ENCODE measurements at regions not wholly inside any gene's neighbourhood (a gene's known extent, or its start where the extent isn't known, plus 50 kb on each side); places are given as distances from the start of the nearest gene placed in this dataset.

DNA sequence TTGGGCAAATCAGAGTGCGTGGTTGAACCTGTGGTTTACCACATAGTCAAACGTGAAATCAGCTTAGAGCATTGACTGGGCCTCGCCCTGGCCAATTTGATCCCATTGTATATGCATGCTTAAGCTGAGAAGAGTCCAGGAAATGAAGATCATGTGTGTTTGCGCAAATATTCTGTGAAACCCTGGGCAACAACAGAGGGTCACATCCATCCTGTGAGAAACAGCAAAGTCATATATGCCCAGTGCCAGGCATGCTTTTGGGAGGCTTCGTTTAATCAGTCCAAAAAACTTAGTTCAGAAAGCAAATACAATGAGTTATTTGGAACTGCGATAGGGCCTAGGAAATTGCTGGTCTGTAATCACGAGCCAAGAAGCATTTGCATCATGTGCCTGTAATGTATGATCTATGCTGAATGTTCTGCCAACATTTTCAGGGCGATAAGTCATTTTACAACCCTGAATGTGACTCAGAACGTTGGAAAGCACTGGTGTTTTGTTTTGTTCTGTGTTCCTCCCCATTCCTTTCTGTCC is 412.1 kb upstream of the CELF2 start (continued):
- TF ChIP-seq NKRF (conservative IDR thresholded peaks at IDR 0.05), result no peak
- TF ChIP-seq, protein P1, sequence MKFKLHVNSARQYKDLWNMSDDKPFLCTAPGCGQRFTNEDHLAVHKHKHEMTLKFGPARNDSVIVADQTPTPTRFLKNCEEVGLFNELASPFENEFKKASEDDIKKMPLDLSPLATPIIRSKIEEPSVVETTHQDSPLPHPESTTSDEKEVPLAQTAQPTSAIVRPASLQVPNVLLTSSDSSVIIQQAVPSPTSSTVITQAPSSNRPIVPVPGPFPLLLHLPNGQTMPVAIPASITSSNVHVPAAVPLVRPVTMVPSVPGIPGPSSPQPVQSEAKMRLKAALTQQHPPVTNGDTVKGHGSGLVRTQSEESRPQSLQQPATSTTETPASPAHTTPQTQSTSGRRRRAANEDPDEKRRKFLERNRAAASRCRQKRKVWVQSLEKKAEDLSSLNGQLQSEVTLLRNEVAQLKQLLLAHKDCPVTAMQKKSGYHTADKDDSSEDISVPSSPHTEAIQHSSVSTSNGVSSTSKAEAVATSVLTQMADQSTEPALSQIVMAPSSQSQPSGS (IDR thresholded peaks at IDR 0.05; ENCODE audit: low read length), result no peak
- no peak for TF ChIP-seq SMC3 (IDR thresholded peaks at IDR 0.05; ENCODE audit: borderline replicate concordance, low read length)
- no peak for TF ChIP-seq SUPT20H (IDR thresholded peaks at IDR 0.05; ENCODE audit: borderline replicate concordance, control insufficient read depth, low read depth, low read length)
- TF ChIP-seq, protein P2, sequence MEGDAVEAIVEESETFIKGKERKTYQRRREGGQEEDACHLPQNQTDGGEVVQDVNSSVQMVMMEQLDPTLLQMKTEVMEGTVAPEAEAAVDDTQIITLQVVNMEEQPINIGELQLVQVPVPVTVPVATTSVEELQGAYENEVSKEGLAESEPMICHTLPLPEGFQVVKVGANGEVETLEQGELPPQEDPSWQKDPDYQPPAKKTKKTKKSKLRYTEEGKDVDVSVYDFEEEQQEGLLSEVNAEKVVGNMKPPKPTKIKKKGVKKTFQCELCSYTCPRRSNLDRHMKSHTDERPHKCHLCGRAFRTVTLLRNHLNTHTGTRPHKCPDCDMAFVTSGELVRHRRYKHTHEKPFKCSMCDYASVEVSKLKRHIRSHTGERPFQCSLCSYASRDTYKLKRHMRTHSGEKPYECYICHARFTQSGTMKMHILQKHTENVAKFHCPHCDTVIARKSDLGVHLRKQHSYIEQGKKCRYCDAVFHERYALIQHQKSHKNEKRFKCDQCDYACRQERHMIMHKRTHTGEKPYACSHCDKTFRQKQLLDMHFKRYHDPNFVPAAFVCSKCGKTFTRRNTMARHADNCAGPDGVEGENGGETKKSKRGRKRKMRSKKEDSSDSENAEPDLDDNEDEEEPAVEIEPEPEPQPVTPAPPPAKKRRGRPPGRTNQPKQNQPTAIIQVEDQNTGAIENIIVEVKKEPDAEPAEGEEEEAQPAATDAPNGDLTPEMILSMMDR (IDR thresholded peaks at IDR 0.05 in 2 of 3, conservative IDR thresholded peaks at IDR 0.05 in 1 of 3; ENCODE audit: control insufficient read depth in 2 of 3, extremely low read depth in 1 of 3, insufficient read depth in 1 of 3, low read depth in 3 of 3, low read length in 3 of 3), result no peak
- no peak for TF ChIP-seq SIX5 (IDR thresholded peaks at IDR 0.05; ENCODE audit: low read depth, low read length, severe bottlenecking)
- no peak for TF ChIP-seq PBX3 (IDR thresholded peaks at IDR 0.05; ENCODE audit: insufficient replicate concordance, low read depth, low read length)
- no peak for TF ChIP-seq SREBF2 (IDR thresholded peaks at IDR 0.05; ENCODE audit: low read length)
